GM13977 (cell line): ENCODE measurements at regions not wholly inside any gene's neighbourhood (a gene's known extent, or its start where the extent isn't known, plus 50 kb on each side); places are given as distances from the start of the nearest gene placed in this dataset.

Experiments used
- DNase-seq: peaks from one replicate; pipeline ENCODE4 v3.0.0; 2012; ENCODE audit warnings: low spot score
- CTCF ChIP-seq: IDR thresholded peaks from 2 replicates; pipeline ENCODE4 v1.5.1; 2012; ENCODE audit warnings: mild to moderate bottlenecking, control low read depth; ENCODE audit not compliant: insufficient read depth; ENCODE audit errors: extremely low read depth, missing control alignments
- in situ Hi-C: fragments of 300-500 bp; cut with MboI; formaldehyde crosslinking; loops from one replicate; pipeline ENCODE4 v1.12.0; 2022; ENCODE audit warnings: low sequenced_read_pairs, low pct_unique_long_range_greater_than_20kb, mixed read lengths, inconsistent platforms; ENCODE audit not compliant: unreplicated experiment

- DNase-seq = no peak
- in situ Hi-C loops = no loop called here
- TF ChIP-seq CTCF = no peak
These were observed 109.4 kb upstream of the C1QTNF9B start for GRCh38 chr13:24006520-24007248.

- no peak for DNase-seq
- in situ Hi-C loops = no loop called here
- TF ChIP-seq CTCF = no peak
These were observed 110.8 kb upstream of the C1QTNF9B start for GRCh38 chr13:24007979-24008620.

DNA sequence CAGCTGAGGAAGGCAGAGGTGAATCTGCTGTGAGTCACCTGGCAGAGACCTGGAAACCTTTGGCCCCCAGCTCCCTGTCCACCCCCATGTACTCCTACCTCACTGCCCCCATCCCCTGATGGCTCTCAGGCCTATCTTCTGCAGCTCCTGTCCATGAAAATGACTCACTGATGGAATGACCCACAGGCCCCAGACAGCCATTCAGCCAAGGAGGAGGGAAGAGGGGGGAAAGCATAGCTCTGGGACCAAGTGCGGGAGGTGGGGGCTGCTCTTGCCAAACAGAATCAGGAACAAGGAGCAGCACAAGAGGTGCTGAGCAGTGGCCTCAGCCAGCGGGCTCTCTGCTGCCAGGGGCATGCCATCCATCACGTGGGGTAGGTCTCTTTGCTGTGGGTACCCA is 111.4 kb upstream of the C1QTNF9B start:
- no peak for DNase-seq
- in situ Hi-C loops = no loop called here
- no peak for TF ChIP-seq CTCF

- DNase-seq = no peak
- in situ Hi-C loops = no loop called here
- TF ChIP-seq CTCF = no peak
These were observed 114.0 kb upstream of the C1QTNF9B start for GRCh38 chr13:24011266-24011665.

DNA sequence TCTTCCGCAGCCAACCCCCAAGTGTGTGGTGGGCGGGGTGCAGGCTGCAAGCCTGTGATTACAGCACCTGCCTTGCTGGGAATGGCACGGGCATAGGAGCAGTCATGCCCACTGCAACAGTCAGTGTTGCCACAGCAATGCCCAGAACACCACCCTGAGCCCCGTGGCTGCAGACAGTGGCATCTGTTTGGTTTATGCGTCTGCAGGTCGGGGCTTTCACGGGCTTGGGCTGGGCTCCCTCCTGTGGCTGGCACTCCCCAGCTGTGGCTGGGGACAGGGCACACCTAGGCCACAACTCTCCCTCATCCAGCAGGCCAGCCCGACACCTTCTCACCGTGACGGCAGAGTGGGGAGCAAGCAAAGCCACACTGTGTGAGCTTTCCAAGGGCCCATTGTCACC is 115.3 kb upstream of the C1QTNF9B start:
- in situ Hi-C loops = no loop called here
- no peak for TF ChIP-seq CTCF
- DNase-seq = no peak

- no peak for DNase-seq
- no peak for TF ChIP-seq CTCF
- in situ Hi-C loops = no loop called here
These were observed 115.9 kb upstream of the C1QTNF9B start for GRCh38 chr13:24013189-24013588.

DNA sequence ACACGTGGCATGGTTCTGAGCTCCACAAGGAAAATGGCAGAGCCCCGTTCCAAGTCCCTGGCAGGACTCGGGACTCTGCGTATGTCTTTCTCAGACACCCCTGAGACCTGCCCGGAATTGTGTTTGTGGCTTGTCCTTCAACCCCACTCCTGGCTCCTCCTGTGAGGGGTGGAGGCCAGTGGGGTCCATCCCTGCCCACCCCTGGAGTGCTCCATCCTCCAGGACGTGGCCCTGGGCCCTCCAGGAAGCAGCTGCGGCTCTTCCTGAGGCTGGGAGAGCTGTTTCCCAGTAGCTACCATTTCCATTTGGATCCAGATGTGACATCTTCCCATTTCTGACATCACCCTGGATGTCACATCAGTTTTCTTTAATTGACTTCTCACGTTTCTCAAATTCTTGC is 118.7 kb upstream of the C1QTNF9B start:
- in situ Hi-C loops = no loop called here
- no peak for DNase-seq
- TF ChIP-seq CTCF = no peak
